Mucosa of descending colon (tissue), 3 donors: ENCODE measurements at regions not wholly inside any gene's neighbourhood (a gene's known extent, or its start where the extent isn't known, plus 50 kb on each side); places are given as distances from the start of the nearest gene placed in this dataset.

Source experiments
- ATAC-seq: fragments of 200-7000 bp; cut with Tn5 transposase; one replicate; pipeline ENCODE4 v1.9.1; 2020; ENCODE audit warnings: mild to moderate bottlenecking, moderate library complexity
- DNase-seq, 3 donors: peaks; one replicate each; pipeline ENCODE4 v3.0.0-alpha.2; 2020
- H3K36me3 ChIP-seq: fragments of 200-600 bp; one replicate; pipeline ENCODE4 v1.8.0; 2021; ENCODE audit warnings: low read depth, mild to moderate bottlenecking
- H3K4me1 ChIP-seq: fragments of 200-600 bp; one replicate; pipeline ENCODE4 v1.8.0; 2021; ENCODE audit warnings: low read depth, mild to moderate bottlenecking
- H3K4me3 ChIP-seq: fragments of 200-600 bp; one replicate; pipeline ENCODE4 v1.8.0; 2021; ENCODE audit warnings: mild to moderate bottlenecking
- H3K9me3 ChIP-seq: fragments of 200-600 bp; one replicate; pipeline ENCODE4 v1.8.0; 2021; ENCODE audit warnings: mild to moderate bottlenecking
- CTCF ChIP-seq: fragments of 200-600 bp; IDR thresholded peaks from one replicate; pipeline ENCODE4 v1.8.0; 2022; ENCODE audit warnings: antibody characterized with exemption, mild to moderate bottlenecking
- intact Hi-C, 2 donors: fragments of 100-400 bp; cut with DNase I in 1 of 2; cut with micrococcal nuclease in 1 of 2; formaldehyde crosslinking; loops; one replicate each; pipeline versions ENCODE4 v1.11.0 to v1.11.1; 2022; cut with DNase I, micrococcal nuclease
- donor health status: DM: no; HTN: no; CAD: no; lungs with moderate emphysema.
- donor health status: DM: no; HTN: no; CAD: no.
- donor health status: DM: no; HTN: yes; CAD: no.

GRCh38 chr2:67342394-67342793, 54.7 kb upstream of the ETAA1 start:
- TF ChIP-seq CTCF: no peak
- Histone ChIP-seq H3K4me1 (no peaks in the 10 kb centered on the region), H3K36me3 (no peaks in the 10 kb centered on the region), H3K4me3 (no peak overlapping the region), H3K9me3 (no peaks in the 10 kb centered on the region)
- intact Hi-C loops: no loop called here
- DNase-seq (no peak), ATAC-seq (no peak)

- intact Hi-C loops: no loop called here
- ATAC-seq (no peak), DNase-seq (no peak)
- H3K4me3 ChIP-seq: no peak overlapping the region
- H3K4me1 ChIP-seq: no peaks in the 10 kb centered on the region
- TF ChIP-seq CTCF: no peak
- no peaks in the 10 kb centered on the region for H3K9me3 ChIP-seq
- no peaks in the 10 kb centered on the region for H3K36me3 ChIP-seq
Measured at GRCh38 chr2:67346718-67347407, 50.3 kb upstream of the ETAA1 start.
